Colonic mucosa (tissue), 4 donors: ENCODE measurements at regions not wholly inside any gene's neighbourhood (a gene's known extent, or its start where the extent isn't known, plus 50 kb on each side); places are given as distances from the start of the nearest gene placed in this dataset.

Source experiments
- DNase-seq: peaks from one replicate; pipeline ENCODE4 v3.0.0-alpha.2; 2020
- H3K27ac ChIP-seq: fragments of 200-600 bp; one replicate; pipeline ENCODE4 v1.8.0; 2021
- H3K27me3 ChIP-seq: fragments of 200-600 bp; one replicate; pipeline ENCODE4 v1.8.0; 2021
- H3K36me3 ChIP-seq: fragments of 200-600 bp; one replicate; pipeline ENCODE4 v1.8.0; 2021
- H3K4me1 ChIP-seq: fragments of 200-600 bp; one replicate; pipeline ENCODE4 v1.8.0; 2021; ENCODE audit warnings: mild to moderate bottlenecking
- H3K4me3 ChIP-seq: fragments of 200-600 bp; one replicate; pipeline ENCODE4 v1.8.0; 2021
- H3K9ac ChIP-seq, 2 donors: one replicate each; pipeline ENCODE4 v1.7.0; 2013; ENCODE audit warnings: control low read depth in 2 of 2, low read depth in 2 of 2, low read length in 2 of 2
- H3K9me3 ChIP-seq: fragments of 200-600 bp; one replicate; pipeline ENCODE4 v1.8.0; 2021
- CTCF ChIP-seq: fragments of 200-600 bp; IDR thresholded peaks from one replicate; pipeline ENCODE4 v1.8.0; 2022; ENCODE audit warnings: antibody characterized with exemption, mild to moderate bottlenecking
- intact Hi-C: fragments of 100-400 bp; cut with DNase I; formaldehyde crosslinking; loops from one replicate; pipeline ENCODE4 v1.14.1; 2022
- donor health status: healthy.
- donor health status: DM: no; HTN: no; CAD: no.
- donor health status: DM: no; HTN: no; CAD: no.

DNA sequence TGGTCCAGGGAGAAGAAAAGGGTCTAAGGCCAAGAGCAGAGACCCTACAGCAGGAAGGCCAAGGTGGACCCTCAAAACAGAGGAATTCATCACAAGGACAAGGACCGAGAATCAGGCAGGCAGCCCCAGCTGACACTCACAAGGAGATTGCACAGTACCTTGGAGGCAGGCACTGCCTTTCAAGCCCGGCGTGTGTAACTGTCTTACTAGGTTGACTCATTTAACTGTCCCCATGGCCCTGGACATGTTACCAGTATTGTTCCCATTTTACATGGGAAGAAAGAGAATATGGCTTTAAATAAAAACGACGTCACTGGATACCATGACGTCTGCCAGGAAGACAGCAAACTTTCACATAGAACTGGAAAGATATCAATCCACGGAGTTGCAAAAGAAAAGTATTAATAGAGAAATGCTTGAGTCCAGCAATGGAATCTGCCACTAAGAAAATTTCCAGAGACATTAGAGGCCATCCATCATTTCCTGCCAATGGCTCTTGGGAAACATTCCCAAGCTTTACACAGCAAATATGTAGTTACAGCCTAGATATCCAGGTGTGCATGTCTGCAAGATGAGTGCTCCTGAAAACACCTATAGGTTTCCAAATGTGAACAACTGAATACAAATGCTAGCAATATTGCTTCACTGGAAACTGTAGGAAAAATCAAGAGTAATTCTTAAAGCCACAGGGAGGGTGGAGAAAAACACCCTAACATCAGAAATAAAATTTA, 111.5 kb upstream of the RPS6KA2 start:
- H3K36me3 ChIP-seq: no peaks in the 10 kb centered on the region
- no peaks in the 10 kb centered on the region for H3K4me1 ChIP-seq
- DNase-seq: no peak
- H3K4me3 ChIP-seq: no peak overlapping the region
- no peak for TF ChIP-seq CTCF
- H3K27ac ChIP-seq: no peak overlapping the region
- no peak overlapping the region for H3K9ac ChIP-seq
- H3K9me3 ChIP-seq: no peaks in the 10 kb centered on the region
- intact Hi-C loops: no loop called here
- H3K27me3 ChIP-seq: no peaks in the 10 kb centered on the region

- no peaks in the 10 kb centered on the region for H3K4me1 ChIP-seq
- no peaks in the 10 kb centered on the region for H3K27me3 ChIP-seq
- H3K9ac ChIP-seq: no peak overlapping the region
- intact Hi-C loops: no loop called here
- no peak for DNase-seq
- no peak overlapping the region for H3K4me3 ChIP-seq
- no peak overlapping the region for H3K27ac ChIP-seq
- no peaks in the 10 kb centered on the region for H3K36me3 ChIP-seq
- TF ChIP-seq CTCF: no peak
- no peaks in the 10 kb centered on the region for H3K9me3 ChIP-seq
Observed at GRCh38 chr6:166737261-166737660, 110.2 kb upstream of the RPS6KA2 start.

GRCh38 chr6:166736634-166737033, 109.6 kb upstream of the RPS6KA2 start:
- no peaks in the 10 kb centered on the region for H3K4me1 ChIP-seq
- H3K36me3 ChIP-seq: no peaks in the 10 kb centered on the region
- H3K9ac ChIP-seq: no peak overlapping the region
- H3K4me3 ChIP-seq: no peak overlapping the region
- TF ChIP-seq CTCF: no peak
- intact Hi-C loops: no loop called here
- H3K9me3 ChIP-seq: no peaks in the 10 kb centered on the region
- H3K27ac ChIP-seq: no peak overlapping the region
- no peaks in the 10 kb centered on the region for H3K27me3 ChIP-seq
- DNase-seq: no peak

GRCh38 chr6:166733900-166734299, 106.8 kb upstream of the RPS6KA2 start:
- no peaks in the 10 kb centered on the region for H3K36me3 ChIP-seq
- no peaks in the 10 kb centered on the region for H3K27me3 ChIP-seq
- DNase-seq: no peak
- H3K4me3 ChIP-seq: no peak overlapping the region
- TF ChIP-seq CTCF: no peak
- H3K27ac ChIP-seq: no peak overlapping the region
- no peaks in the 10 kb centered on the region for H3K9me3 ChIP-seq
- no peak overlapping the region for H3K9ac ChIP-seq
- intact Hi-C loops: no loop called here
- no peaks in the 10 kb centered on the region for H3K4me1 ChIP-seq

GRCh38 chr6:166729658-166730057, 102.6 kb upstream of the RPS6KA2 start:
- Histone ChIP-seq H3K4me1 (no peaks in the 10 kb centered on the region), H3K27ac (no peak overlapping the region), H3K4me3 (no peak overlapping the region), H3K36me3 (no peaks in the 10 kb centered on the region), H3K9ac (no peak overlapping the region), H3K27me3 (no peaks in the 10 kb centered on the region), H3K9me3 (no peaks in the 10 kb centered on the region)
- no peak for DNase-seq
- intact Hi-C loops: no loop called here
- no peak for TF ChIP-seq CTCF
